ENCODE measurements at regions not wholly inside any gene's neighbourhood (a gene's known extent, or its start where the extent isn't known, plus 50 kb on each side); places are given as distances from the start of the nearest gene placed in this dataset.

GRCh38 chr6:71724456-71725125 lies 161.8 kb upstream of the RIMS1 start:
- ATAC-seq (no peak), DNase-seq (no peak)
- H3K4me1 ChIP-seq = no peaks in the 10 kb centered on the region
- TF ChIP-seq, protein P1, sequence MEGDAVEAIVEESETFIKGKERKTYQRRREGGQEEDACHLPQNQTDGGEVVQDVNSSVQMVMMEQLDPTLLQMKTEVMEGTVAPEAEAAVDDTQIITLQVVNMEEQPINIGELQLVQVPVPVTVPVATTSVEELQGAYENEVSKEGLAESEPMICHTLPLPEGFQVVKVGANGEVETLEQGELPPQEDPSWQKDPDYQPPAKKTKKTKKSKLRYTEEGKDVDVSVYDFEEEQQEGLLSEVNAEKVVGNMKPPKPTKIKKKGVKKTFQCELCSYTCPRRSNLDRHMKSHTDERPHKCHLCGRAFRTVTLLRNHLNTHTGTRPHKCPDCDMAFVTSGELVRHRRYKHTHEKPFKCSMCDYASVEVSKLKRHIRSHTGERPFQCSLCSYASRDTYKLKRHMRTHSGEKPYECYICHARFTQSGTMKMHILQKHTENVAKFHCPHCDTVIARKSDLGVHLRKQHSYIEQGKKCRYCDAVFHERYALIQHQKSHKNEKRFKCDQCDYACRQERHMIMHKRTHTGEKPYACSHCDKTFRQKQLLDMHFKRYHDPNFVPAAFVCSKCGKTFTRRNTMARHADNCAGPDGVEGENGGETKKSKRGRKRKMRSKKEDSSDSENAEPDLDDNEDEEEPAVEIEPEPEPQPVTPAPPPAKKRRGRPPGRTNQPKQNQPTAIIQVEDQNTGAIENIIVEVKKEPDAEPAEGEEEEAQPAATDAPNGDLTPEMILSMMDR (IDR thresholded peaks at IDR 0.05) = no peak
- TF ChIP-seq POLR2A (IDR thresholded peaks at IDR 0.05) = no peak
- H3K27ac ChIP-seq = no peak overlapping the region
- no peaks in the 10 kb centered on the region for H3K27me3 ChIP-seq
- no peak overlapping the region for H3K4me3 ChIP-seq
- no peaks in the 10 kb centered on the region for H3K9me3 ChIP-seq
- 34% methylated on average over 2 of the region's 2 CpGs for WGBS (ENCODE audit: insufficient coverage, low coverage, low lambda C conversion rate, missing lambda C conversion rate)
- no peaks in the 10 kb centered on the region for H3K36me3 ChIP-seq
- intact Hi-C loops (cut with DNase I) = no loop called here

- no peaks in the 10 kb centered on the region for H3K4me1 ChIP-seq
- ATAC-seq (no peak), DNase-seq (no peak)
- no peaks in the 10 kb centered on the region for H3K36me3 ChIP-seq
- H3K4me3 ChIP-seq = no peak overlapping the region
- intact Hi-C loops (cut with DNase I) = no loop called here
- TF ChIP-seq, protein P1 (IDR thresholded peaks at IDR 0.05) = no peak
- WGBS (ENCODE audit: insufficient coverage, low coverage, low lambda C conversion rate, missing lambda C conversion rate) = 56% methylated on average over 2 of the region's 2 CpGs
- no peak overlapping the region for H3K27ac ChIP-seq
- H3K27me3 ChIP-seq = no peaks in the 10 kb centered on the region
- no peaks in the 10 kb centered on the region for H3K9me3 ChIP-seq
These were observed 161.3 kb upstream of the RIMS1 start for GRCh38 chr6:71725126-71725470.

GRCh38 chr6:71726121-71726520 lies 160.2 kb upstream of the RIMS1 start:
- ATAC-seq (no peak), DNase-seq (no peak)
- Histone ChIP-seq H3K9me3 (no peaks in the 10 kb centered on the region), H3K4me3 (no peak overlapping the region), H3K27me3 (no peaks in the 10 kb centered on the region), H3K27ac (no peak overlapping the region), H3K36me3 (no peaks in the 10 kb centered on the region), H3K4me1 (no peaks in the 10 kb centered on the region)
- no peak for TF ChIP-seq POLR2A (IDR thresholded peaks at IDR 0.05)
- TF ChIP-seq, protein P1 (IDR thresholded peaks at IDR 0.05) = no peak
- intact Hi-C loops (cut with DNase I) = no loop called here
- WGBS (ENCODE audit: insufficient coverage, low coverage, low lambda C conversion rate, missing lambda C conversion rate) = 75% methylated on average over 2 of the region's 2 CpGs

DNA sequence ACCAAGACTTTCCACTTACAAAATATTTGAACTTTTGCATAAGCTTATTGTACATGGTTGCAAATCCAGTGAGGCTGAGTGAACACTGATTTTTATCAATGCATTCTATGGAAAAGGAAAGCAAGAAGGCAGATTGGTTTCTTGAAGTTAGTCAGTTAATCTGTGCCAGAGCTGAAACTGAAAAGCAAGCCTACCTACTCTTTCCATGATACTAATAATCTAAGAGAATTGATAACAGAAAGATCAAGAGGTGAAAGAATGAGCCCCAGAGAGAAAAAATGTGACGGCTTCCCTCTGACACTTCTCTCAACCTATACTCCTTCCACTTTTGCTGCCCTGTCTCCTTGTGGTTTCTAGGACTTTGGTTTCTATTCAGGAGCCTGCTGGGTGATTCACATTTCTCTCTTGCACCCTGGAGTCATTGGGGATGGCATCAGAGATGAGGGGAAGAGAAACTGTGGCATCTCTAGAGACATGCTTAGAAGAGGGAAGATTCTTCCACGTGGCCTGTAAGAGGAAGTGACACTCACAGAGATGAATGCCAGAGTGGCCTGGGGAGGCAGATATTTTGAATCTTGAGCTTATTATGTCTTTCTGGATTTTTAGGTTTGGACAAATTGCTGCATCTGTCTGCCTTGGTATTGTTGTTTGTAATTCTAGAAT lies 158.6 kb upstream of the RIMS1 start:
- Histone ChIP-seq H3K9me3 (no peaks in the 10 kb centered on the region), H3K4me1 (no peaks in the 10 kb centered on the region), H3K27ac (no peak overlapping the region), H3K4me3 (no peak overlapping the region), H3K36me3 (no peaks in the 10 kb centered on the region), H3K27me3 (no peaks in the 10 kb centered on the region)
- ATAC-seq (no peak), DNase-seq (no peak)
- TF ChIP-seq POLR2A (IDR thresholded peaks at IDR 0.05) = no peak
- TF ChIP-seq, protein P1 (IDR thresholded peaks at IDR 0.05) = no peak
- 35% methylated on average over 2 of the region's 2 CpGs for WGBS (ENCODE audit: insufficient coverage, low coverage, low lambda C conversion rate, missing lambda C conversion rate)
- intact Hi-C loops (cut with DNase I) = no loop called here
